ENCODE measurements at regions not wholly inside any gene's neighbourhood (a gene's known extent, or its start where the extent isn't known, plus 50 kb on each side); places are given as distances from the start of the nearest gene placed in this dataset.

DNA sequence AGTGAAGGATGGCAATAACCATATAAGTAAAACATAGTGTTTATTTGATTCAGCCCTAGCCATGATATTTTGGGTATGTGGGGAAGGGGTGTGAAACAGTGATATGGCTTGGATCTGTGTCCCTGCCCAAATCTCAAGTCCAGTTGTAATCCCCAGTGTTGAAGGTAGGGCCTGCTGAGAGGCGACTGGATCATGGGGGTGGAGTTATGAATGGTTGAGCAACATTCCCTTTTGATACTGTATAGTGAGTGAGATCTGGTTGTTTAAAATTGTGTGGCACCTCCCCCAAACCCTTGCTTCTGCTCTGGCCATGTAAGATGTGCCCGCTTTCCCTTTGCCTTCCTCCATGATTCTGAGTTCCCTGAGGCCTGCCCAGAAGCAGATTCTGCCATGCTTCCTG lies 1804.6 kb downstream of the MAT2B start:
- Histone ChIP-seq H4K20me1 (ENCODE audit: insufficient read depth) (no peaks in the 10 kb centered on the region), H3K36me3 (ENCODE audit: insufficient read depth, low read length) (no peaks in the 10 kb centered on the region)
- TF ChIP-seq CTCF (IDR thresholded peaks at IDR 0.05; ENCODE audit: poor library complexity, severe bottlenecking) (no peak), SMC3 (conservative IDR thresholded peaks at IDR 0.05; ENCODE audit: poor library complexity) (no peak), REST (IDR thresholded peaks at IDR 0.05; ENCODE audit: borderline replicate concordance) (no peak), MXI1 (conservative IDR thresholded peaks at IDR 0.05; ENCODE audit: poor library complexity, severe bottlenecking) (no peak), POLR2AphosphoS5 (IDR thresholded peaks at IDR 0.05) (no peak)

GRCh38 chr5:165321912-165322311 lies 1816.5 kb downstream of the MAT2B start:
- Histone ChIP-seq H3K4me2 (ENCODE audit: low read length) (no peak overlapping the region), H3F3A (ENCODE audit: insufficient read depth, low read length, poor library complexity, severe bottlenecking) (no peaks in the 10 kb centered on the region), H3K36me3 (ENCODE audit: insufficient read depth, low read length) (no peaks in the 10 kb centered on the region), H3K27ac (ENCODE audit: low read length) (no peak overlapping the region), H3K79me2 (replicated peaks; ENCODE audit: insufficient read depth, low read length) (no peaks in the 10 kb centered on the region), H2AFZ (ENCODE audit: low read depth, low read length) (no peak overlapping the region), H4K20me1 (ENCODE audit: insufficient read depth) (no peaks in the 10 kb centered on the region), H3K9me2 (ENCODE audit: insufficient read depth, low read length) (no peaks in the 10 kb centered on the region), H3K9ac (ENCODE audit: low read length) (no peak overlapping the region), H3K4me3 (ENCODE audit: low read length) (no peak overlapping the region), H3K9me3 (ENCODE audit: low read length) (no peaks in the 10 kb centered on the region), H3K27me3 (ENCODE audit: insufficient read depth, low read depth, low read length) (no peaks in the 10 kb centered on the region)
- TF ChIP-seq POLR2AphosphoS5 (IDR thresholded peaks at IDR 0.05) (no peak), EP300 (conservative IDR thresholded peaks at IDR 0.05; ENCODE audit: poor library complexity, severe bottlenecking) (no peak), MXI1 (conservative IDR thresholded peaks at IDR 0.05; ENCODE audit: poor library complexity, severe bottlenecking) (no peak), EZH2 (IDR thresholded peaks at IDR 0.05; ENCODE audit: borderline replicate concordance, insufficient read depth, low read length, poor library complexity, severe bottlenecking) (no peak), CTCF (IDR thresholded peaks at IDR 0.05; ENCODE audit: poor library complexity, severe bottlenecking) (no peak), SMC3 (conservative IDR thresholded peaks at IDR 0.05; ENCODE audit: poor library complexity) (no peak), RAD21 (conservative IDR thresholded peaks at IDR 0.05) (no peak), TAF1 (IDR thresholded peaks at IDR 0.05; ENCODE audit: low read depth) (no peak), REST (IDR thresholded peaks at IDR 0.05; ENCODE audit: borderline replicate concordance) (no peak)

More for the DNA sequence above, 1804.6 kb downstream of the MAT2B start:
- Histone ChIP-seq H3K79me2 (replicated peaks; ENCODE audit: insufficient read depth, low read length) (no peaks in the 10 kb centered on the region), H3K9me3 (ENCODE audit: low read length) (no peaks in the 10 kb centered on the region), H3K9ac (ENCODE audit: low read length) (no peak overlapping the region), H3K9me2 (ENCODE audit: insufficient read depth, low read length) (no peaks in the 10 kb centered on the region), H2AFZ (ENCODE audit: low read depth, low read length) (no peak overlapping the region), H3K27ac (ENCODE audit: low read length) (no peak overlapping the region), H3K4me2 (ENCODE audit: low read length) (no peak overlapping the region), H3K27me3 (ENCODE audit: insufficient read depth, low read depth, low read length) (no peaks in the 10 kb centered on the region), H3F3A (ENCODE audit: insufficient read depth, low read length, poor library complexity, severe bottlenecking) (no peaks in the 10 kb centered on the region), H3K4me3 (ENCODE audit: low read length) (no peak overlapping the region)
